ENCODE measurements at regions not wholly inside any gene's neighbourhood (a gene's known extent, or its start where the extent isn't known, plus 50 kb on each side); places are given as distances from the start of the nearest gene placed in this dataset.
"Not testable (repeated sequence)": the region's sequence is repeated elsewhere in the genome, so short reads cannot be mapped to it uniquely, and the experiment has no call there.

DNA sequence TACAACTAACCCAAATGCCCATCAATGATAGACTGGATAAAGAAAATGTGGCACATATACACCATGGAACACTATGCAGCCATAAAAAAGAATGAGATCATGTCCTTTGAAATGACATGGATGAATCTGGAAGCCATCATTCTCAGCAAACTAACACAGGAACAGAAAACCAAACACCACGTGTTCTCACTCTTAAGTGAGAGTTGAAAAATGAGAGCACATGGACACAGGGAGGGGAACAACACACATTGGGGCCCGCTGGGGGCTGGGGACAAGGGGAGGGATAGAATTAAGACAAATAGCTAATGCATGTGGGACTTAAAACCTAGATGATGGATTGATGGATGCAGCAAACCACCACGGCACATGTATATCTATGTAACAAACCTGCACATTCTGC is 764.7 kb upstream of the STXBP6 start:
- not testable (repeated sequence) for H3K4me3 Mint-ChIP-seq; H3K27ac Mint-ChIP-seq; H3K27me3 Mint-ChIP-seq (ENCODE audit: low read depth in 3 of 3); H3K36me3 Mint-ChIP-seq; DNase-seq; H3K4me1 Mint-ChIP-seq
- H3K9me3 Mint-ChIP-seq = peaks cover 5 to 11% (median 9%) of the 10 kb centered on the region in 6 donors

DNA sequence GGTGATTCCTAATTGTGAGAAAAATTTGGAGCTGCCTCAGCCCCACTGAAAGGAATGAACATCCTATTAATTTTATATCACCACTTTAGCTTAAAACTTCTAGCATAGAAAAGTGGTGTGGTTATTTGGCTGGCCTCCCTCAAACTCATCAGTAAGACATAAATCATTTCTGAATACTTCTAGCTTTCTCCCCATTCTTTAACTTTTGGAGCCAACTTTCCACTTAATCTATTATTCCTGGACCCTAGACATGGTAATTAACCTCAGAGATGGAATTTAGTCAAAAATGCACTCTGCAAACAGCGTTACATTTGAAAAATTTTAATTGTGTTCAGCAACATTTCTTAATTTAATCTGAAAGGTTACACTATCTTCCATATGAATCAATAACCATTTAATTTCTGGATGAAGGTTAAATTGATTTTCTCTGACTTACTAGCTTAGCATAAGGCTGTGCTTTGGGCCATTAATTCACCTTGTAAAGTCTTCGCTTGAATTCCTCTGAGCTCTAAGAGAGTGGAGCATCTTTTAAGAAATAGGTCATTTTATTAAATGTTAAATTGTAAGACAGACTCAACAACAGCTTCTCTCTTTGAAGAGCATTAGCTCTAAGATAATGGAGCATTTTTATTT is 753.6 kb upstream of the STXBP6 start:
- H3K27ac Mint-ChIP-seq = no peak overlapping the region
- no peaks in the 10 kb centered on the region for H3K4me1 Mint-ChIP-seq
- H3K4me3 Mint-ChIP-seq = no peak overlapping the region
- H3K9me3 Mint-ChIP-seq = peaks cover 0 to 29% (median 7%) of the 10 kb centered on the region in 6 donors
- no peaks in the 10 kb centered on the region for H3K36me3 Mint-ChIP-seq
- no peak for DNase-seq
- H3K27me3 Mint-ChIP-seq (ENCODE audit: low read depth in 3 of 3) = peaks cover 0 to 1% (median 0%) of the 10 kb centered on the region in 3 donors

GRCh38 chr14:25800841-25801240 is 750.9 kb upstream of the STXBP6 start:
- peaks cover 0 to 23% (median 4%) of the 10 kb centered on the region in 6 donors for H3K9me3 Mint-ChIP-seq
- H3K27ac Mint-ChIP-seq = no peak overlapping the region
- no peaks in the 10 kb centered on the region for H3K36me3 Mint-ChIP-seq

DNA sequence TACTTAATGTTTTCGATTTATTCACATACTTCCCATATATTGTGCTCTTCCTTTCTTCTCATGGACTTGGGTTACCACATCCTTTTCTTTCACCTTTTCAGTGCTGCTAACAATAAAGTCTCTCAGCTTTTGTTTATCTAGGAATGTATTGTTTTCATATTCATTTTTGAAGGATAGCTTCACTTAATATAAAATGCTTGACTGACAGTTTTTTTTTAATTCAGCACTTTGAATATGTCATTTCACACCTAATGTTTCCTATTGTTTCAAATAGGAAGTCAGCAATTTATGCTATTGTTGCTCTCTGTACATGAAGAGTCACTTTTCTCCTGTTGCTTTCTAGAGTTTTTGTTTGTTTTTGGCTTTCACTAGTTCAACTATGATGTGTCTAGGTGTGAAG is 738.3 kb upstream of the STXBP6 start:
- H3K9me3 Mint-ChIP-seq = peaks cover 10 to 40% (median 16%) of the 10 kb centered on the region in 6 donors
- DNase-seq = no peak
- H3K4me1 Mint-ChIP-seq = no peaks in the 10 kb centered on the region
- no peak overlapping the region for H3K27ac Mint-ChIP-seq
- H3K27me3 Mint-ChIP-seq (ENCODE audit: low read depth in 3 of 3) = no peaks in the 10 kb centered on the region
- H3K4me3 Mint-ChIP-seq = no peak overlapping the region
- no peaks in the 10 kb centered on the region for H3K36me3 Mint-ChIP-seq

More at GRCh38 chr14:25800841-25801240, 750.9 kb upstream of the STXBP6 start:
- DNase-seq = no peak
- Mint-ChIP-seq H3K4me3 (no peak overlapping the region), H3K4me1 (no peaks in the 10 kb centered on the region), H3K27me3 (ENCODE audit: low read depth in 3 of 3) (no peaks in the 10 kb centered on the region)

DNA sequence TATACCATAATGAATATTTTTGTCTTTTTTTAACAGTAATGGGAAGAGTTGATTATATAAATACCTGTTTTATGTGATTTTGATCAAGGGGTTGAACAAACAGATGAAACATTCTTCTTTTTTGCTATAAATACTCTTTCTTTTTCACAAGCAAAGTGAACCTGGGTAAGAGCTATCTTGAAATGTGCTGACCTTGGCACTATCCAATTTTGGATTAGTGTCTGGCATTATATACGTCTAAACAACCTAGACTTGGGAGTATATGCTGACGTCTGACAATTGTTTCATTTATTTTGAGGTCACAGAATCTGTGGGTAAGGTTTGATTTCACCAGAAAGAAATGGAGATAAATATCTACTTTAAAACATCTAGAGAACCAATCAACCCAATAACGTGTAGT is 716.0 kb upstream of the STXBP6 start:
- no peak for DNase-seq
- H3K27me3 Mint-ChIP-seq (ENCODE audit: low read depth in 3 of 3) = no peaks in the 10 kb centered on the region
- H3K4me1 Mint-ChIP-seq = no peaks in the 10 kb centered on the region
- peaks cover 0 to 27% (median 10%) of the 10 kb centered on the region in 6 donors for H3K9me3 Mint-ChIP-seq
- H3K4me3 Mint-ChIP-seq = no peak overlapping the region
- H3K36me3 Mint-ChIP-seq = no peaks in the 10 kb centered on the region
- H3K27ac Mint-ChIP-seq = no peak overlapping the region

- Mint-ChIP-seq H3K9me3 (peaks cover 0 to 19% (median 6%) of the 10 kb centered on the region in 6 donors), H3K27ac (no peak overlapping the region), H3K27me3 (ENCODE audit: low read depth in 3 of 3) (peaks cover 0 to 4% (median 2%) of the 10 kb centered on the region in 3 donors), H3K36me3 (peaks cover 0 to 5% (median 0%) of the 10 kb centered on the region in 3 donors), H3K4me1 (no peaks in the 10 kb centered on the region), H3K4me3 (no peak overlapping the region)
- no peak for DNase-seq
These were observed 710.1 kb upstream of the STXBP6 start for GRCh38 chr14:25759920-25760655.

GRCh38 chr14:25759256-25759655 is 709.3 kb upstream of the STXBP6 start:
- Mint-ChIP-seq H3K36me3 (peaks cover 0 to 5% (median 0%) of the 10 kb centered on the region in 3 donors), H3K27me3 (ENCODE audit: low read depth in 3 of 3) (peaks cover 0 to 4% (median 2%) of the 10 kb centered on the region in 3 donors), H3K27ac (no peak overlapping the region)

DNA sequence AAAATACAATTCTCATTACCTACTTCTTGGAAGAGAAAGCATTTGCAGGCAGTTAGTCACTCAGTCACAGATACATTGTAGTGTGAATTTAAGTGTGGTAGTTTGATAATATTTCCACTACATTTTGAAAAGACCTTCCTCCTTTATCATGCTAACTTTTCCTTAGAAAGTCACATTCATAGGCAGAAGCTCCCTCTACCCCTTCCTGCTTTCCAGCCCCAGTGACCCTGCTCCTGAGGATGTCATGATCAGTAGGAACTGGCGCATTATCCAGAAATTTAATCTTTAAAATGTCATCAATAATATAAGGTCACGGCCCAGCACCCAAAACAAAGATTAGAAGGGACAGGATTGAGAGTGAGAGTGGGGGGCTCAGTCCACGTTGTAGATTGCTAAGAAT is 707.4 kb upstream of the STXBP6 start:
- Mint-ChIP-seq H3K4me3 (no peak overlapping the region), H3K27me3 (ENCODE audit: low read depth in 3 of 3) (peaks cover 0 to 4% (median 2%) of the 10 kb centered on the region in 3 donors), H3K9me3 (peaks cover 1 to 18% (median 9%) of the 10 kb centered on the region in 6 donors), H3K36me3 (peaks cover 0 to 5% (median 0%) of the 10 kb centered on the region in 3 donors), H3K27ac (no peak overlapping the region), H3K4me1 (no peaks in the 10 kb centered on the region)
- no peak for DNase-seq

More at GRCh38 chr14:25759256-25759655, 709.3 kb upstream of the STXBP6 start:
- Mint-ChIP-seq H3K4me3 (no peak overlapping the region), H3K4me1 (no peaks in the 10 kb centered on the region), H3K9me3 (peaks cover under 1 to 17% (median 8%) of the 10 kb centered on the region in 6 donors)
- DNase-seq = no peak

GRCh38 chr14:25756876-25757275 is 706.9 kb upstream of the STXBP6 start:
- Mint-ChIP-seq H3K27ac (no peak overlapping the region), H3K36me3 (peaks cover 0 to 5% (median 0%) of the 10 kb centered on the region in 3 donors), H3K27me3 (ENCODE audit: low read depth in 3 of 3) (peaks cover 0 to 4% (median 2%) of the 10 kb centered on the region in 3 donors), H3K4me3 (no peak overlapping the region), H3K4me1 (no peaks in the 10 kb centered on the region), H3K9me3 (peaks cover 1 to 18% (median 9%) of the 10 kb centered on the region in 6 donors)
- DNase-seq = no peak

- no peak for DNase-seq
- no peaks in the 10 kb centered on the region for H3K4me1 Mint-ChIP-seq
These were observed 703.2 kb upstream of the STXBP6 start for GRCh38 chr14:25753130-25753529.

GRCh38 chr14:25750436-25750835 is 700.5 kb upstream of the STXBP6 start:
- no peak overlapping the region for H3K4me3 Mint-ChIP-seq
- no peaks in the 10 kb centered on the region for H3K4me1 Mint-ChIP-seq
- H3K27ac Mint-ChIP-seq = no peak overlapping the region
- peaks cover 0 to 4% (median 0%) of the 10 kb centered on the region in 3 donors for H3K27me3 Mint-ChIP-seq (ENCODE audit: low read depth in 3 of 3)
- no peaks in the 10 kb centered on the region for H3K36me3 Mint-ChIP-seq
- DNase-seq = no peak
- peaks cover 3 to 17% (median 7%) of the 10 kb centered on the region in 6 donors for H3K9me3 Mint-ChIP-seq

More at GRCh38 chr14:25753130-25753529, 703.2 kb upstream of the STXBP6 start:
- H3K27ac Mint-ChIP-seq = no peak overlapping the region
- peaks cover 0 to 4% (median 0%) of the 10 kb centered on the region in 3 donors for H3K27me3 Mint-ChIP-seq (ENCODE audit: low read depth in 3 of 3)
- no peaks in the 10 kb centered on the region for H3K36me3 Mint-ChIP-seq
- H3K9me3 Mint-ChIP-seq = peaks cover 1 to 17% (median 7%) of the 10 kb centered on the region in 6 donors
- H3K4me3 Mint-ChIP-seq = no peak overlapping the region
